ENCODE measurements at regions not wholly inside any gene's neighbourhood (a gene's known extent, or its start where the extent isn't known, plus 50 kb on each side); places are given as distances from the start of the nearest gene placed in this dataset.

DNA sequence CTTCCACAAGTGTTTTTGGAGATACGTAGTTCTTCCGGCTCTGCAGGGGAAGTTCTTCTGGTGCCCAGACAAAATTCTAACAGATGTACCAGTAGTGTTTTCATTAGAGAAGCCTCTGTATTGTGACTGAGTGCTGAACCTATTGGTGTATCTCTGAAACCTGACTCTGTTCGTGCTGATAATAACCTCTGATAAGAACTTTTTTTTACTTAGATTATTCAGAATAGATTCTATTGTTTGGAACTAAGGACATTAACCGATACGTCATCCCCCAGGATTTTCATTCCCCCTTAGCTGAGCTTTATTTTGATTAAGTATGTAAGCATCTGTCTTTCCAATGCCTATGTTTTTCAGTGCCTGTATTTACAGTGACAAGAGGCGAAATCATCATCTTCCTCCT, 362.9 kb downstream of the PDGFC start:
- H3K4me3 ChIP-seq (replicated peaks in 1 of 2; ENCODE audit: low read depth in 2 of 2, low read length in 2 of 2), result no peak overlapping the region
- TF ChIP-seq, protein P1, sequence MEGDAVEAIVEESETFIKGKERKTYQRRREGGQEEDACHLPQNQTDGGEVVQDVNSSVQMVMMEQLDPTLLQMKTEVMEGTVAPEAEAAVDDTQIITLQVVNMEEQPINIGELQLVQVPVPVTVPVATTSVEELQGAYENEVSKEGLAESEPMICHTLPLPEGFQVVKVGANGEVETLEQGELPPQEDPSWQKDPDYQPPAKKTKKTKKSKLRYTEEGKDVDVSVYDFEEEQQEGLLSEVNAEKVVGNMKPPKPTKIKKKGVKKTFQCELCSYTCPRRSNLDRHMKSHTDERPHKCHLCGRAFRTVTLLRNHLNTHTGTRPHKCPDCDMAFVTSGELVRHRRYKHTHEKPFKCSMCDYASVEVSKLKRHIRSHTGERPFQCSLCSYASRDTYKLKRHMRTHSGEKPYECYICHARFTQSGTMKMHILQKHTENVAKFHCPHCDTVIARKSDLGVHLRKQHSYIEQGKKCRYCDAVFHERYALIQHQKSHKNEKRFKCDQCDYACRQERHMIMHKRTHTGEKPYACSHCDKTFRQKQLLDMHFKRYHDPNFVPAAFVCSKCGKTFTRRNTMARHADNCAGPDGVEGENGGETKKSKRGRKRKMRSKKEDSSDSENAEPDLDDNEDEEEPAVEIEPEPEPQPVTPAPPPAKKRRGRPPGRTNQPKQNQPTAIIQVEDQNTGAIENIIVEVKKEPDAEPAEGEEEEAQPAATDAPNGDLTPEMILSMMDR (IDR thresholded peaks at IDR 0.05; ENCODE audit: low read depth, low read length), result no peak
- no peak for DNase-seq (ENCODE audit: low read depth in 2 of 2)

DNA sequence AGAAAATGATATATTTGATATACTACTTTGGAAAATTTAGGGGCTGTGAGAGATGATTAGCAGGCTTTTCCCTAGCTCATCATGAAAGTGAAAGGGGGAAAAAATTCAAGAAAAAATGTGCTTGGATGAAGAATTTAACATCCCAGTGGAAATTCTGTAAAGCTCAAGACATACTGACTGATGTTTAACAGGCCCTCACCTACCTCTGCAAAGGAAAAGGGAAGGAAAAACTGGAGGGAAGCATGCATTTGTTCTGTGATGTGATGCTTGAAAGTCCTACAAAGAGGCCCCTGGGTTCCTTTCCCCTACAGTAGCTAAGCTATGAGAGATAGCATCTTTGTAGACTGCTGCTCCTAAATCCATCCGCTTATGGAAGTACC, 364.1 kb downstream of the PDGFC start:
- TF ChIP-seq, protein P1 (IDR thresholded peaks at IDR 0.05; ENCODE audit: low read depth, low read length), result no peak
- no peak for DNase-seq (ENCODE audit: low read depth in 2 of 2)
- H3K4me3 ChIP-seq (replicated peaks in 1 of 2; ENCODE audit: low read depth in 2 of 2, low read length in 2 of 2), result no peak overlapping the region

DNA sequence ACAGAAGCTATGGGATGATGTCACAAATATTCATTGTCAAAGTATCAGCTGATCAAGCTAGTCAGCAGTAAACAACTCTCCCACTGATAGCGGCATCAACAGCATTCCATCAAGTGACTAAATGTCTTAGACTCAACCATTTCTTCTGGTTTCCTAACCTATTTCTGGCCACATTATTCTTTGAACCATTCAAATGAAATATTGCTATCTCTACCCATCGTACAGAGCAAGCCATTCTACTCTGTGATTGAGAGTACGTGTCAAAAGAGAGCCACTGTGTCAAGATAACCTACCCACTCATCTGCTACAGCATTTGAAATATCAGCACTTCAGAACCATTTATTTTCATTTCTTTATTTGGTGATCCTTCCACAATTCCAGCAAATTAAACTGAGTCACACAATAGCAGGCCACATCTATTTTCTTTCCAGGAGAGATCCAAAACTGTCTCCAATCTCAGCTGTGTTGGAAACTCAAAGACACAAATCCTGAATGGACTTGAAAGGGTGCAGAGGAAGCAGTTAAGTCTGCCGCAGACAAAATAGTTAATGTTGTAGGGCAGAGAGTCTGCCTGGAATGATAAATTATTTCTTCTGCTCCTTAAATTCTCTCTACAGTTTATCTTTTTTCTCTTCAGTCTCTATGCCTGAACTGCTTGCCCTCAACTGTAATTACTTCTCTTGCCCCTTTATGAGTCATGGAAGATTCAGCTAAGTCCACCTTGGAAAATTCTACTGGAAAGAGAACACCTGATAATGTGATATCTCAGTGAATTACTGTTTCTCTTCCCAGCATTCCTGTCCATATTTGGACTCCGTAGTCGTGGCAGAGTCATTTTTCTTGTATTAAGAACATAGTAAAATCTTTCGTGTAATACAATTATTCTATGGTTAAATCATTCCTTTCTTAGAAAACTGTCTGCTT, 364.8 kb downstream of the PDGFC start:
- peak; percentile 29 to 77 for DNase-seq (ENCODE audit: low read depth in 2 of 2)
- TF ChIP-seq, protein P1 (IDR thresholded peaks at IDR 0.05; ENCODE audit: low read depth, low read length), result no peak
- no peak overlapping the region for H3K4me3 ChIP-seq (replicated peaks in 1 of 2; ENCODE audit: low read depth in 2 of 2, low read length in 2 of 2)

GRCh38 chr4:156598138-156598681, 373.4 kb downstream of the PDGFC start:
- peak; percentile 68 to 88 for DNase-seq (ENCODE audit: low read depth in 2 of 2)
- H3K4me3 ChIP-seq (replicated peaks in 1 of 2; ENCODE audit: low read depth in 2 of 2, low read length in 2 of 2), result no peak overlapping the region
- TF ChIP-seq, protein P1 (IDR thresholded peaks at IDR 0.05; ENCODE audit: low read depth, low read length), result no peak

DNA sequence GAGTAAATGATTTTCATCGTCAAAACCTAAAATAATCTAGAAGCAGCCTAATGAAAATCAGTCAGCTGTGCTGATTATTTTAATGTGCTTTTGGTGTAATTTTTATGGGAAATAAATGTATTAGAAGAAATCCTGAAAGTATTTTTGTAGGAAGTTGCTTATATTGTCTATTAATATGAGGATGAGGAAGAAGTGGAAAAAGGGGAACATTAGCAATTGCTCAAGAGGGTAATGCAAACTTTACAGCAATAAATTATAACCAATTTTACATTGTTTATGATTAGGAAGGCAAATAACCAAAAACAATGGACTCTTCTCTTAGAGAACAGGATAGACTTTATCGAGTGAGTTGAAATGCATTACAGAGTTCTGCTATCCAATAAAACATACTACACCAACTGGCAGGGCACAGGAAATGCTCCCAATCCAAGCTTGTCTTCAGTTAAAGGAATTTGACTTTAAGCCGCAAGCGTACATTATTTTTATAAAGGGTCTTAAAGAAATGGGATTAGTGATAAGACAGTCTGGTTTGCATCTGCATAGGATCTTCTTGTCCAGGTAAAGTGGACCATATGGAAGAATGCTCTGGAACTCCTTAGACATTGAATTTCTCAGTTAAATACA, 374.8 kb downstream of the PDGFC start:
- TF ChIP-seq, protein P1 (IDR thresholded peaks at IDR 0.05; ENCODE audit: low read depth, low read length), result no peak
- no peak overlapping the region for H3K4me3 ChIP-seq (replicated peaks in 1 of 2; ENCODE audit: low read depth in 2 of 2, low read length in 2 of 2)
- no peak for DNase-seq (ENCODE audit: low read depth in 2 of 2)

GRCh38 chr4:156596026-156596425, 375.6 kb downstream of the PDGFC start:
- peak; percentile 39 to 68 for DNase-seq (ENCODE audit: low read depth in 2 of 2)
- no peak overlapping the region for H3K4me3 ChIP-seq (replicated peaks in 1 of 2; ENCODE audit: low read depth in 2 of 2, low read length in 2 of 2)
- TF ChIP-seq, protein P1 (IDR thresholded peaks at IDR 0.05; ENCODE audit: low read depth, low read length), result no peak
